Ascending aorta (tissue), 2 donors: ENCODE measurements at regions not wholly inside any gene's neighbourhood (a gene's known extent, or its start where the extent isn't known, plus 50 kb on each side); places are given as distances from the start of the nearest gene placed in this dataset.

ENCODE experiments used
- DNase-seq, 2 donors: peaks; one replicate each; pipeline ENCODE4 v3.0.0-alpha.2; 2019; ENCODE audit warnings: low spot score in 2 of 2
- H3K27ac ChIP-seq, 2 donors: fragments of 200-600 bp; sonication (generic); one replicate each; pipeline ENCODE4 v1.5.1; 2016 to 2017; ENCODE audit warnings: mild to moderate bottlenecking in 1 of 2
- H3K27me3 ChIP-seq: fragments of 200-600 bp; sonication (generic); one replicate; pipeline ENCODE4 v1.5.1; 2017
- H3K36me3 ChIP-seq, 2 donors: fragments of 200-600 bp; sonication (generic); one replicate each; pipeline ENCODE4 v1.5.1; 2016
- H3K4me1 ChIP-seq, 2 donors: fragments of 200-600 bp; sonication (generic); one replicate each; pipeline ENCODE4 v1.5.1; 2016 to 2017; ENCODE audit warnings: mild to moderate bottlenecking in 1 of 2
- H3K4me3 ChIP-seq, 2 donors: fragments of 200-600 bp; sonication (generic); one replicate each; pipeline ENCODE4 v1.5.1; 2016 to 2017; ENCODE audit warnings: mild to moderate bottlenecking in 1 of 2
- H3K9me3 ChIP-seq, 2 donors: fragments of 200-600 bp; sonication (generic); one replicate each; pipeline ENCODE4 v1.5.1; 2016
- intact Hi-C: fragments of 100-400 bp; cut with DNase I; formaldehyde crosslinking; loops from one replicate; pipeline ENCODE4 v1.15.1; 2023
- TF ChIP-seq, protein P1 (sequence below), 3 experiments: fragments of 200-600 bp in 2 of 3; fragments of 450-650 bp in 1 of 3; sonication (generic) in 2 of 3; IDR thresholded peaks; one replicate each; pipeline ENCODE4 v1.5.1; 2016 to 2019; ENCODE audit warnings: antibody characterized with exemption in 3 of 3, mild to moderate bottlenecking in 1 of 3, moderate library complexity in 1 of 3

DNA sequence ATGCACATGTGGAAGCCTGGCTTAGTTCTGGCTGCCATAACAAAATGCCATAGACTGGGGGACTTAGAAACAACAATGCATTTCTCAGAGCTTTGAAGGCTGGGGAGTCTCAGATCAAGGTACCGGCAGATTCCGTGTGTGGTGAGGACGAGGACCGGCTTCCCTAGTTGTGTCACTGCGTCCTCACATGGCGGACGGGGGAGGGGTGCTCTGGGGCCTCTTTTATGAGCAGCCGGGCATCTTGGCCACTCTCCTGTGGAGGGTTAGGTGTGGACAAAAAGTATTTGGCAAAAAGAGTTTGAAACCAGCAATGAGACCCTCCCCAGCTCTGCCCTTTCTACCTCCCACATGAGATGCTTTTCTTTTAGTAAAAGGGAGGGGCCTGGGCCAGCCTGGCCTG is 118.5 kb upstream of the LPCAT1 start:
- intact Hi-C loops, result loop anchor here (10.0 kb wide), 2 partner anchors 163 to 717 kb away; partner anchors contain the start of gene NDUFS6
- H3K27ac ChIP-seq, result no peak overlapping the region

GRCh38 chr5:1641560-1642166 is 117.9 kb upstream of the LPCAT1 start:
- H3K36me3 ChIP-seq, result no peaks in the 10 kb centered on the region
- intact Hi-C loops, result loop anchor here (2.0 to 10.0 kb wide), 3 partner anchors 161 to 717 kb away; partner anchors contain the start of gene NDUFS6
- H3K4me1 ChIP-seq, result peaks cover 0 to 5% of the 10 kb centered on the region in 2 donors
- DNase-seq, result peak; percentile 49 to 89
- H3K27ac ChIP-seq, result no peak overlapping the region
- no peak overlapping the region for H3K4me3 ChIP-seq
- H3K9me3 ChIP-seq, result no peaks in the 10 kb centered on the region
- peaks cover 5% of the 10 kb centered on the region for H3K27me3 ChIP-seq
- TF ChIP-seq, protein P1, sequence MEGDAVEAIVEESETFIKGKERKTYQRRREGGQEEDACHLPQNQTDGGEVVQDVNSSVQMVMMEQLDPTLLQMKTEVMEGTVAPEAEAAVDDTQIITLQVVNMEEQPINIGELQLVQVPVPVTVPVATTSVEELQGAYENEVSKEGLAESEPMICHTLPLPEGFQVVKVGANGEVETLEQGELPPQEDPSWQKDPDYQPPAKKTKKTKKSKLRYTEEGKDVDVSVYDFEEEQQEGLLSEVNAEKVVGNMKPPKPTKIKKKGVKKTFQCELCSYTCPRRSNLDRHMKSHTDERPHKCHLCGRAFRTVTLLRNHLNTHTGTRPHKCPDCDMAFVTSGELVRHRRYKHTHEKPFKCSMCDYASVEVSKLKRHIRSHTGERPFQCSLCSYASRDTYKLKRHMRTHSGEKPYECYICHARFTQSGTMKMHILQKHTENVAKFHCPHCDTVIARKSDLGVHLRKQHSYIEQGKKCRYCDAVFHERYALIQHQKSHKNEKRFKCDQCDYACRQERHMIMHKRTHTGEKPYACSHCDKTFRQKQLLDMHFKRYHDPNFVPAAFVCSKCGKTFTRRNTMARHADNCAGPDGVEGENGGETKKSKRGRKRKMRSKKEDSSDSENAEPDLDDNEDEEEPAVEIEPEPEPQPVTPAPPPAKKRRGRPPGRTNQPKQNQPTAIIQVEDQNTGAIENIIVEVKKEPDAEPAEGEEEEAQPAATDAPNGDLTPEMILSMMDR (IDR thresholded peaks at IDR 0.05), result peak; percentile 68 to 85 (median 79)

More for the DNA sequence above, 118.5 kb upstream of the LPCAT1 start:
- Histone ChIP-seq H3K4me3 (no peak overlapping the region), H3K4me1 (peaks cover 0 to 5% of the 10 kb centered on the region in 2 donors), H3K36me3 (no peaks in the 10 kb centered on the region), H3K27me3 (peaks cover 5% of the 10 kb centered on the region), H3K9me3 (no peaks in the 10 kb centered on the region)
- TF ChIP-seq, protein P1 (IDR thresholded peaks at IDR 0.05), result no peak
- DNase-seq, result no peak

DNA sequence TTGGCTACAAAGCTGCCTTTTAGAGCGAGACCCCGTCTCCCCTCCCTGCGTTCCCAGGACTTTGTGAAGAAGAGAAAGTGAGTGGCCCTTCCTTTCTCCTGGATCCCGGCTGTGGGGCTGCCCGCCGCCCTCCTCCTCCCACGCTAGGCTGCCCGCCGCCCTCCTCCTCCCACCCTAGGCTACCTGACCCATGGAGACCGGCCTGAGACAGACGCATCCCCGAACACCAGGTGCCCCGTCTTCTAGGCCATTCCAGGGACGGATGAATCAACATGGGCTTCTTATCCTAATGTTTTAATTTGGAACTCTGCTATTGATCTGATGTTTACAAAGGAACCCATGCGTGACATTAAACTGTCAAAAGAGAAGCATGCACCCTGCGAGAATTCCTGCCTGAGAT is 117.3 kb upstream of the LPCAT1 start:
- Histone ChIP-seq H3K27me3 (peaks cover 5% of the 10 kb centered on the region), H3K36me3 (no peaks in the 10 kb centered on the region), H3K9me3 (no peaks in the 10 kb centered on the region), H3K4me1 (peaks cover 0 to 5% of the 10 kb centered on the region in 2 donors), H3K27ac (no peak overlapping the region), H3K4me3 (no peak overlapping the region)
- intact Hi-C loops, result loop anchor here (2.0 to 10.0 kb wide), 3 partner anchors 160 to 716 kb away; partner anchors contain the start of gene NDUFS6
- TF ChIP-seq, protein P1 (IDR thresholded peaks at IDR 0.05), result no peak
- DNase-seq, result no peak

- Histone ChIP-seq H3K9me3 (no peaks in the 10 kb centered on the region), H3K4me3 (no peak overlapping the region), H3K36me3 (no peaks in the 10 kb centered on the region), H3K27me3 (peaks cover 5% of the 10 kb centered on the region), H3K27ac (no peak overlapping the region), H3K4me1 (peaks cover 0 to 5% of the 10 kb centered on the region in 2 donors)
- DNase-seq, result no peak
- TF ChIP-seq, protein P1 (IDR thresholded peaks at IDR 0.05), result no peak
- intact Hi-C loops, result loop anchor here (2.0 to 10.0 kb wide), 3 partner anchors 160 to 716 kb away; partner anchors contain the start of gene NDUFS6
Measured at GRCh38 chr5:1640421-1640881, 116.7 kb upstream of the LPCAT1 start.

DNA sequence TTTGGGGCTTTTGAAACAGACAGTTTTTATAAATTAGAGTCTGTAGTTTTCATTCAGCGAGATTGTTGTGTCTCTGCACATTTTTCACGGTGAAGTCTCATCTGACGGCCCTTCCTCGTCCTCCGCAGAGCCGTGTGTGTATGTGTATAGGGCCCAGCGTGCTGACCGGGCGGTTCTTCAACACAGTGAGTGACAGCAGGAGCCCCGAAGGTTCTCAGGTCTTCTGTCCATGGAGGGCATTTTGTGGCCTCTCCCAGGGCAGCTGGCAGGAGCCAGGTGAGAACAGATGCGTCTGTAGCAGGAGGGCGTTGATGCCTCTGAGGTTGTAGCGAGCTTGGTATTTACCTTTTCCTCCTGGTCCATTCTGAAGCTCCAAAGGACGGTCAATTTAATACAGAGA is 116.0 kb upstream of the LPCAT1 start:
- Histone ChIP-seq H3K27me3 (peaks cover 5% of the 10 kb centered on the region), H3K27ac (no peak overlapping the region), H3K36me3 (no peaks in the 10 kb centered on the region), H3K4me1 (peaks cover 0 to 1% of the 10 kb centered on the region in 2 donors), H3K9me3 (no peaks in the 10 kb centered on the region), H3K4me3 (no peak overlapping the region)
- intact Hi-C loops, result loop anchor here (2.0 to 10.0 kb wide), 3 partner anchors 159 to 715 kb away; partner anchors contain the start of gene NDUFS6
- TF ChIP-seq, protein P1 (IDR thresholded peaks at IDR 0.05), result no peak
- peak in 1 of 2 donors; percentile 24 for DNase-seq
